B cell (primary cell): ENCODE measurements at regions not wholly inside any gene's neighbourhood (a gene's known extent, or its start where the extent isn't known, plus 50 kb on each side); places are given as distances from the start of the nearest gene placed in this dataset.

ENCODE experiments used
- ATAC-seq: fragments of 200-7000 bp; cut with Tn5 transposase; one replicate; pipeline ENCODE4 v1.10.0; 2021; ENCODE audit warnings: low read depth, mild to moderate bottlenecking, moderate number of reproducible peaks, moderate library complexity
- CTCF ChIA-PET: fragments of 350-600 bp; sonication (Branson Sonifier 250); formaldehyde crosslinking; loops from one replicate; lab custom pipeline; 2021; ENCODE audit warnings: antibody characterized with exemption, inconsistent platforms; lab: Charles Lee
- POLR2A ChIA-PET: fragments of 350-600 bp; sonication (Branson Sonifier 250); formaldehyde crosslinking; loops from one replicate; lab custom pipeline; 2021; ENCODE audit warnings: antibody characterized with exemption; lab: Charles Lee
- DNase-seq: peaks from one replicate; pipeline ENCODE4 v3.0.0; 2013
- H2AFZ ChIP-seq: 2 replicates; pipeline ENCODE4 v1.6.1; 2012; ENCODE audit warnings: mild to moderate bottlenecking, low read depth, low read length; ENCODE audit not compliant: insufficient read depth, poor library complexity, severe bottlenecking
- H3K27ac ChIP-seq, 2 donors: 1 replicate in 1 of 2; 2 replicates in 1 of 2; pipeline ENCODE4 v1.5.1; 2012 to 2013; ENCODE audit warnings: low read length in 2 of 2, mild to moderate bottlenecking in 2 of 2, moderate library complexity in 1 of 2
- H3K27me3 ChIP-seq, 4 experiments: fragments of 200-600 bp in 1 of 4; sonication (generic) in 1 of 4; replicated peaks in 1 of 4; 1 replicate in 2 of 4; 2 replicates in 2 of 4; pipeline versions ENCODE4 v1.6.1 to v1.7.0; 2013 to 2016; ENCODE audit warnings: low read length in 3 of 4, mild to moderate bottlenecking in 2 of 4, mixed read lengths in 1 of 4, moderate library complexity in 1 of 4; ENCODE audit not compliant: insufficient read depth in 4 of 4, control insufficient read depth in 3 of 4; ENCODE audit errors: control extremely low read depth in 1 of 4
- H3K36me3 ChIP-seq, 2 experiments: replicated peaks in 1 of 2; 1 replicate in 1 of 2; 2 replicates in 1 of 2; pipeline versions ENCODE4 v1.6.1 to v1.7.1; 2013; ENCODE audit warnings: low read length in 1 of 2; ENCODE audit not compliant: insufficient read depth in 2 of 2, control insufficient read depth in 1 of 2; ENCODE audit errors: control extremely low read depth in 1 of 2, extremely low read depth in 1 of 2
- H3K4me1 ChIP-seq, 2 donors: fragments of 200-600 bp in 1 of 2; sonication (generic) in 1 of 2; 1 replicate in 1 of 2; 2 replicates in 1 of 2; pipeline versions ENCODE4 v1.5.1 to v1.6.1; 2013 to 2017; ENCODE audit warnings: low read length in 2 of 2; ENCODE audit not compliant: control insufficient read depth in 2 of 2, insufficient read depth in 2 of 2
- H3K4me2 ChIP-seq: replicated peaks from 2 replicates; pipeline ENCODE3; 2012; ENCODE audit warnings: mild to moderate bottlenecking, low read depth, low read length; ENCODE audit not compliant: poor library complexity, severe bottlenecking
- H3K4me3 ChIP-seq, 5 experiments: fragments of 200-600 bp in 1 of 5; sonication (generic) in 1 of 5; 1 replicate in 3 of 5; 2 replicates in 2 of 5; pipeline versions ENCODE4 v1.5.1 to v1.7.0; 2011 to 2016; ENCODE audit warnings: low read length in 4 of 5, mild to moderate bottlenecking in 4 of 5, low read depth in 2 of 5, control low read depth in 1 of 5, moderate library complexity in 1 of 5; ENCODE audit not compliant: insufficient read depth in 1 of 5; ENCODE audit errors: control extremely low read depth in 1 of 5, extremely low read depth in 1 of 5
- H3K79me2 ChIP-seq: fragments of 200-600 bp; sonication (generic); one replicate; pipeline ENCODE4 v1.6.0; 2016; ENCODE audit warnings: low read length; ENCODE audit not compliant: control insufficient read depth, insufficient read depth
- H3K9ac ChIP-seq: fragments of 200-600 bp; sonication (generic); 2 replicates; pipeline ENCODE4 v1.6.1; 2017; ENCODE audit warnings: mild to moderate bottlenecking, low read length, moderate library complexity
- H3K9me3 ChIP-seq, 3 donors: one replicate each; pipeline versions ENCODE4 v1.6.1 to v1.7.1; 2013; ENCODE audit warnings: low read length in 2 of 3; ENCODE audit not compliant: control insufficient read depth in 2 of 3, insufficient read depth in 1 of 3; ENCODE audit errors: control extremely low read depth in 1 of 3
- H4K20me1 ChIP-seq: 2 replicates; pipeline ENCODE4 v1.6.0; 2012; ENCODE audit warnings: mild to moderate bottlenecking, low read length; ENCODE audit not compliant: insufficient read depth, control insufficient read depth, poor library complexity, severe bottlenecking
- H3K27ac Mint-ChIP-seq: one replicate; pipeline ENCODE4 v1.8.0; 2021; ENCODE audit warnings: mixed read lengths
- H3K27me3 Mint-ChIP-seq: one replicate; pipeline ENCODE4 v1.8.0; 2021; ENCODE audit warnings: mixed read lengths
- H3K4me1 Mint-ChIP-seq: one replicate; pipeline ENCODE4 v1.8.0; 2021; ENCODE audit warnings: mixed read lengths
- H3K4me3 Mint-ChIP-seq: one replicate; pipeline ENCODE4 v1.8.0; 2021; ENCODE audit warnings: mixed read lengths
- H3K9me3 Mint-ChIP-seq: one replicate; pipeline ENCODE4 v1.8.0; 2022; ENCODE audit warnings: mixed read lengths; ENCODE audit not compliant: insufficient read depth
- CTCF ChIP-seq: fragments of 200-600 bp; IDR thresholded peaks from one replicate; pipeline ENCODE4 v1.8.0; 2022; ENCODE audit warnings: antibody characterized with exemption, mild to moderate bottlenecking
- EZH2 ChIP-seq: IDR thresholded peaks from 2 replicates; pipeline ENCODE4 v1.6.1; 2012; ENCODE audit warnings: borderline replicate concordance, low read depth, mild to moderate bottlenecking, moderate library complexity, low read length; ENCODE audit not compliant: insufficient read depth, poor library complexity, severe bottlenecking
- WGBS: methylation state at CpG from one replicate; pipeline ENCODE4 v1.1.5; 2013; ENCODE audit warnings: missing lambda C conversion rate; ENCODE audit not compliant: insufficient coverage; 5-methylcytosine and 5-hydroxymethylcytosine counted together
- intact Hi-C: fragments of 100-400 bp; cut with micrococcal nuclease; formaldehyde crosslinking; loops from one replicate; pipeline ENCODE4 v1.10.0; 2022

- Histone ChIP-seq H2AFZ (no peak overlapping the region), H3K27ac (no peak overlapping the region), H4K20me1 (no peaks in the 10 kb centered on the region), H3K9me3 (peaks cover 2 to 7% (median 3%) of the 10 kb centered on the region in 3 donors), H3K4me3 (no peak overlapping the region), H3K79me2 (no peaks in the 10 kb centered on the region), H3K27me3 (no peaks in the 10 kb centered on the region), H3K4me2 (no peak overlapping the region), H3K4me1 (peaks cover 16 to 27% of the 10 kb centered on the region in 2 donors), H3K36me3 (no peaks in the 10 kb centered on the region), H3K9ac (no peak overlapping the region)
- no peak for DNase-seq
- intact Hi-C loops = no loop called here
- ChIA-PET POLR2A (no interaction called here), CTCF (no interaction called here)
- no peak overlapping the region for H3K27ac Mint-ChIP-seq
- ATAC-seq = no peak
- TF ChIP-seq EZH2 (no peak), CTCF (no peak)
- H3K4me3 Mint-ChIP-seq = no peak overlapping the region
- peaks cover 33% of the 10 kb centered on the region for H3K4me1 Mint-ChIP-seq
- H3K27me3 Mint-ChIP-seq = no peaks in the 10 kb centered on the region
- H3K9me3 Mint-ChIP-seq = peaks cover 4% of the 10 kb centered on the region
Measured at GRCh38 chr6:156033598-156033997, 578.0 kb upstream of the NOX3 start.

- Mint-ChIP-seq H3K9me3 (peaks cover 4% of the 10 kb centered on the region), H3K4me3 (peak overlapping the region; percentile 42)
- peak overlapping the region; percentile 33 for H3K4me2 ChIP-seq
Measured at GRCh38 chr6:156031516-156031915, 575.9 kb upstream of the NOX3 start.

More at GRCh38 chr6:156031516-156031915, 575.9 kb upstream of the NOX3 start:
- Histone ChIP-seq H3K36me3 (no peaks in the 10 kb centered on the region), H3K27ac (peak overlapping the region; percentile 38), H3K9me3 (peaks cover 2 to 7% (median 3%) of the 10 kb centered on the region in 3 donors), H3K4me1 (peaks cover 32 to 40% of the 10 kb centered on the region in 2 donors), H3K9ac (peak overlapping the region; percentile 28), H2AFZ (no peak overlapping the region), H3K79me2 (no peaks in the 10 kb centered on the region), H3K4me3 (peak overlapping the region in 1 of 5 experiments; percentile 4), H3K27me3 (no peaks in the 10 kb centered on the region), H4K20me1 (no peaks in the 10 kb centered on the region)
- ChIA-PET POLR2A (no interaction called here), CTCF (no interaction called here)
- DNase-seq (no peak), ATAC-seq (peak; percentile 42)
- Mint-ChIP-seq H3K27ac (peak overlapping the region; percentile 77), H3K4me1 (peaks cover 46% of the 10 kb centered on the region), H3K27me3 (no peaks in the 10 kb centered on the region)
- no CpG with 5 or more reads among the region's 1 CpG for WGBS
- intact Hi-C loops = no loop called here
- TF ChIP-seq CTCF (no peak), EZH2 (no peak)
